ENCODE measurements at regions not wholly inside any gene's neighbourhood (a gene's known extent, or its start where the extent isn't known, plus 50 kb on each side); places are given as distances from the start of the nearest gene placed in this dataset.

DNA sequence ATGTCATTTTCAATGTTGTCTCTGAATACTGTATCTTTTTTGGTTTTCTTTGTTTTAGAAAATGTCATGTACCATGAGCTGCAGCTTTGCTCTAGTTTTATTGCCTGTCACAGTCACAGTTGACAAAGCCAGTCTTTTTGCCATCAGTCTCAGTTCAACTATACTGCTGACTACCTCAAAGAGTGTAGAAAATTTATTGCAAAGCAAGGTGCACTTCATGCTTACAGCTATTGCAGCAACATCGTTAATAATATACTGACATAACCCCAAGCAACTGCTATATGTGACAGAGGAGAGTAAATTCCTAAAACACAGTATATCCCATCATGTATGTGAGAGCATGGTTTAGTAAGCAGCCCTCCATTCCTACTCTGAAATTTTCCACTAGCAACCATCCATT, 2022.3 kb downstream of the ARAP2 start:
- Mint-ChIP-seq H3K27me3 (no peaks in the 10 kb centered on the region), H3K9me3 (peaks cover 13% of the 10 kb centered on the region), H3K4me3 (no peak overlapping the region), H3K4me1 (ENCODE audit: low read depth) (no peaks in the 10 kb centered on the region), H3K36me3 (ENCODE audit: low read depth) (no peaks in the 10 kb centered on the region), H3K27ac (no peak overlapping the region)
- H3K9me3 ChIP-seq (ENCODE audit: control insufficient read depth in 1 of 2, insufficient read depth in 1 of 2, low read length in 2 of 2): peaks cover 0 to 5% of the 10 kb centered on the region in 2 experiments
- ATAC-seq (ENCODE audit: poor library complexity): no peak
- H3K36me3 ChIP-seq (ENCODE audit: insufficient read depth, low read length): no peaks in the 10 kb centered on the region
- ChIA-PET POLR2A (no interaction called here), CTCF (no interaction called here)
- H3K27ac ChIP-seq (ENCODE audit: low read depth in 1 of 2, low read length in 2 of 2): no peak overlapping the region
- H3K27me3 ChIP-seq (ENCODE audit: control insufficient read depth in 1 of 2, insufficient read depth in 2 of 2, low read length in 2 of 2): no peaks in the 10 kb centered on the region
- H3K4me3 ChIP-seq (ENCODE audit: low read length): no peak overlapping the region
- H3K4me1 ChIP-seq (ENCODE audit: insufficient read depth, low read length): no peaks in the 10 kb centered on the region
- intact Hi-C loops (cut with DNase I, micrococcal nuclease): no loop called here
- no peak for DNase-seq
- TF ChIP-seq, protein P1, sequence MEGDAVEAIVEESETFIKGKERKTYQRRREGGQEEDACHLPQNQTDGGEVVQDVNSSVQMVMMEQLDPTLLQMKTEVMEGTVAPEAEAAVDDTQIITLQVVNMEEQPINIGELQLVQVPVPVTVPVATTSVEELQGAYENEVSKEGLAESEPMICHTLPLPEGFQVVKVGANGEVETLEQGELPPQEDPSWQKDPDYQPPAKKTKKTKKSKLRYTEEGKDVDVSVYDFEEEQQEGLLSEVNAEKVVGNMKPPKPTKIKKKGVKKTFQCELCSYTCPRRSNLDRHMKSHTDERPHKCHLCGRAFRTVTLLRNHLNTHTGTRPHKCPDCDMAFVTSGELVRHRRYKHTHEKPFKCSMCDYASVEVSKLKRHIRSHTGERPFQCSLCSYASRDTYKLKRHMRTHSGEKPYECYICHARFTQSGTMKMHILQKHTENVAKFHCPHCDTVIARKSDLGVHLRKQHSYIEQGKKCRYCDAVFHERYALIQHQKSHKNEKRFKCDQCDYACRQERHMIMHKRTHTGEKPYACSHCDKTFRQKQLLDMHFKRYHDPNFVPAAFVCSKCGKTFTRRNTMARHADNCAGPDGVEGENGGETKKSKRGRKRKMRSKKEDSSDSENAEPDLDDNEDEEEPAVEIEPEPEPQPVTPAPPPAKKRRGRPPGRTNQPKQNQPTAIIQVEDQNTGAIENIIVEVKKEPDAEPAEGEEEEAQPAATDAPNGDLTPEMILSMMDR (IDR thresholded peaks at IDR 0.05): no peak

DNA sequence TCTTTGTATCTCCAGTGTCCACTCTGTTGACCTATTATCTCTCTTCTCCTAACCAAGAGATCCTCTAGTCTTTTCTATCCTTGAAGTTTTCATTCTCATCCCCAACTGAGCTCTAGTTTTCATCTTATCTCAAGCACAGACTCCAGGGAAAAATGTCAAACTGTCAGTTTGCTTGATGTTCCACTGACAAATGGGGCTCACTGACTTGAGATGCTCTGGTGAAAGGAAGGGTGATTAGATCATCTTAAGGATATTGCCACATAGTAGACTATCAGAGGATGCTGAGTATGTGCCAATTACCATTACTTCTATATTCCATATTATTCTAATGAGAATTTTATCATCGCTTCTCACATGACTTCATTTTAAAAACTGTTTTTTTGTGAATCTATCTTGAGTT, 2008.2 kb downstream of the ARAP2 start:
- no peak for ATAC-seq (ENCODE audit: poor library complexity)
- H3K36me3 Mint-ChIP-seq (ENCODE audit: low read depth): no peaks in the 10 kb centered on the region
- CTCF ChIA-PET: no interaction called here
- POLR2A ChIA-PET: no interaction called here
- H3K27me3 Mint-ChIP-seq: no peaks in the 10 kb centered on the region
- H3K4me3 Mint-ChIP-seq: no peak overlapping the region
- intact Hi-C loops (cut with DNase I, micrococcal nuclease): no loop called here
- DNase-seq: no peak
- no peaks in the 10 kb centered on the region for H3K27me3 ChIP-seq (ENCODE audit: control insufficient read depth in 1 of 2, insufficient read depth in 2 of 2, low read length in 2 of 2)
- H3K27ac ChIP-seq (ENCODE audit: low read depth in 1 of 2, low read length in 2 of 2): no peak overlapping the region
- no peaks in the 10 kb centered on the region for H3K4me1 Mint-ChIP-seq (ENCODE audit: low read depth)
- TF ChIP-seq, protein P1 (IDR thresholded peaks at IDR 0.05): no peak
- H3K27ac Mint-ChIP-seq: no peak overlapping the region
- H3K4me3 ChIP-seq (ENCODE audit: low read length): no peak overlapping the region
- H3K9me3 Mint-ChIP-seq: peaks cover 20% of the 10 kb centered on the region
- H3K9me3 ChIP-seq (ENCODE audit: control insufficient read depth in 1 of 2, insufficient read depth in 1 of 2, low read length in 2 of 2): peaks cover 0 to 5% of the 10 kb centered on the region in 2 experiments
- H3K4me1 ChIP-seq (ENCODE audit: insufficient read depth, low read length): no peaks in the 10 kb centered on the region
- no peaks in the 10 kb centered on the region for H3K36me3 ChIP-seq (ENCODE audit: insufficient read depth, low read length)

DNA sequence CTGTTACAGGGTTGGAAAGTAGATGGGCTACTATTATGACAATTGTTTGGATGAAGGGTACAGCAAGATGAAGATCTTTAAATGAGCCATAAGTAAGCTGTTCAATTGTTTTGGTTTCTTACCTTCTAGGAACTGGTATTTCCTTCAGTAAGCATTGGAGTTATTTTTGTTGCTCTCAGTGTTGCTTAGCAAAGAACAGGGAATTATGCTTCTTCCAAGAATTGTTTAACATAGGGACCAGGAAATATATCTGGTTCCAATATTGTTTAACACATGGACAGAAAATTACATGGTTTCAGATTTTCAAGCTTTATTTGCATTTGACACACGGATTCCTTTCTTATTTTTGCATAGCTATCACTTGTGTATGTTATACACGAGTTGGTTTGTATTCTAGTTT, 1999.0 kb downstream of the ARAP2 start:
- H3K4me3 ChIP-seq (ENCODE audit: low read length): no peak overlapping the region
- H3K27me3 ChIP-seq (ENCODE audit: control insufficient read depth in 1 of 2, insufficient read depth in 2 of 2, low read length in 2 of 2): no peaks in the 10 kb centered on the region
- CTCF ChIA-PET: no interaction called here
- H3K9me3 ChIP-seq (ENCODE audit: control insufficient read depth in 1 of 2, insufficient read depth in 1 of 2, low read length in 2 of 2): peaks cover 0 to 4% of the 10 kb centered on the region in 2 experiments
- H3K36me3 Mint-ChIP-seq (ENCODE audit: low read depth): no peaks in the 10 kb centered on the region
- no peaks in the 10 kb centered on the region for H3K36me3 ChIP-seq (ENCODE audit: insufficient read depth, low read length)
- H3K9me3 Mint-ChIP-seq: peaks cover 14% of the 10 kb centered on the region
- no peaks in the 10 kb centered on the region for H3K4me1 Mint-ChIP-seq (ENCODE audit: low read depth)
- TF ChIP-seq, protein P1 (IDR thresholded peaks at IDR 0.05): no peak
- POLR2A ChIA-PET: no interaction called here
- H3K27ac ChIP-seq (ENCODE audit: low read depth in 1 of 2, low read length in 2 of 2): no peak overlapping the region
- no peaks in the 10 kb centered on the region for H3K4me1 ChIP-seq (ENCODE audit: insufficient read depth, low read length)
- no peak for ATAC-seq (ENCODE audit: poor library complexity)
- H3K4me3 Mint-ChIP-seq: no peak overlapping the region
- H3K27ac Mint-ChIP-seq: no peak overlapping the region
- intact Hi-C loops (cut with DNase I, micrococcal nuclease): no loop called here
- DNase-seq: no peak
- H3K27me3 Mint-ChIP-seq: no peaks in the 10 kb centered on the region
